PFSK-1 (cell line): ENCODE measurements at regions not wholly inside any gene's neighbourhood (a gene's known extent, or its start where the extent isn't known, plus 50 kb on each side); places are given as distances from the start of the nearest gene placed in this dataset.

Experiments used
- REST ChIP-seq, 2 experiments: IDR thresholded peaks; 2 replicates each; pipeline versions ENCODE4 v1.6.1 to v1.8.0; 2011 to 2012; ENCODE audit warnings: low read depth in 2 of 2, low read length in 2 of 2, control low read depth in 1 of 2, inconsistent platforms in 1 of 2, mild to moderate bottlenecking in 1 of 2, moderate library complexity in 1 of 2; ENCODE audit not compliant: insufficient read depth in 1 of 2
- TAF1 ChIP-seq: IDR thresholded peaks from 2 replicates; pipeline ENCODE4 v1.6.1; 2012; ENCODE audit warnings: low read length, control low read depth, borderline replicate concordance; ENCODE audit not compliant: insufficient read depth

- TF ChIP-seq TAF1 (no peak), REST (IDR thresholded peaks at IDR 0.05; ENCODE audit: insufficient read depth in 1 of 2, low read depth in 2 of 2, low read length in 2 of 2) (no peak)
These were observed 123.5 kb downstream of the THBS2 start for GRCh38 chr6:169130113-169130512.
